Activated CD4-positive, alpha-beta T cell treated with anti-CD3 and anti-CD28 coated beads, Interleukin-2, amount 50 U/mL, for 48 hours (primary cell): ENCODE measurements at regions not wholly inside any gene's neighbourhood (a gene's known extent, or its start where the extent isn't known, plus 50 kb on each side); places are given as distances from the start of the nearest gene placed in this dataset.

Source experiments
- DNase-seq, 2 experiments: peaks; one replicate each; pipeline ENCODE4 v3.0.0-alpha.2; 2020

DNA sequence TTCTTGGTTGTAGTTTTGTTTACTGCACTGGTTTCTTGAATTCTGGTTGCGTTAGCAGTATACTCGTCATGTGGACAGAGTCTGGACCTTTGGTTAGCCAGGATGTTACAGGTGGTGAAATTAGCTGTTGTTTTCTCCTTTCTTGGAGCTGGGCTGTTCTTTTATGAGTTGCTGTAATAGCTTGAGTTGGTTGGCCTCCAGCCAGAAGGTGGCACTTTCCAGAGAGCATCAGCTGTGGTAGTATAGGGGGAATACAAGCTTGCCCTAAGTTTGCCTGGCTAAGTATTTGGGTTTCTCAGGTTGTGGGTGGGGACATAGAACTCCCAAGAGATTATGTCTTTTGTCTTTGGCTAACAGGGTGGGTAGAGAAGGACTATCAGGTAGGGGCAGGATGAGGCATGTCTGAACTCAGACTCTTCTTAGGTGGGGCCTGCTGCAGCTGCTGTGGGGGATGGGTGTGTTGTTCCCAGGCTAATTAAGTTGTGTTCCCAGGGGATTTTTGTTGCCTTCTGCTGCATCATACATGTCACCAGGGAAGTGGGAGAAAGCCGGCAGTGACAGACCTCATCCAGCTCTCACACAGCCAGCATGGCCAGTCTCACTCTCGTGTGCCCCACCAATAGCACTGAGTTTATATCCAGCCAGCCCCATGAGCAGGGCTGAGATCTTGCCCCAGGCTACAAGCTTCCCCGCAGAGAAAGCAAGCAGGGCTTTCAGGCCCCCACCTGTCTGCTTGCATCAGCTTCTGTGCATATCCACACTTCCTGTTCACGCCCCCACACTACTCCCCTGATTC is 246.7 kb upstream of the TPK1 start:
- no peak for DNase-seq

- no peak for DNase-seq
Measured at GRCh38 chr7:145065473-145065872, 229.6 kb upstream of the TPK1 start.

DNA sequence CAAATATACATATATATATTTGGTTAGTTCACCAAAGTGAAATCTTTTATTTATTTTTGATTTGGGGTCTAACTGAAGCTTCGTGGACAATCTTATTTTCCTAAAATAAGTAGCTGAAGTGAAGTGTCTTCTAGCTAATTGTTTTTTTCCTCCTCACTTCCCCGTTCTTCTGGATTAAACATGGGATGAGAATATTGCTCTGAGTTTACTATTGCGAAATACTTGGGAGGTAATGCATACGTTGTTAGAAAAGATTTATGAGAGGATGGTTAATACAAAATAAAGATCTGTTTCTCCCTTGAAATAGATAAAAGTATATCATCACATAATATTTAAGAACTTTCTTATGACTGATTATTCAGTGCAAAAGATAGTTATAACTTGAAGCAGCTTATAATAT is 228.3 kb upstream of the TPK1 start:
- no peak for DNase-seq

GRCh38 chr7:145053781-145054180 is 217.9 kb upstream of the TPK1 start:
- DNase-seq, result no peak

DNA sequence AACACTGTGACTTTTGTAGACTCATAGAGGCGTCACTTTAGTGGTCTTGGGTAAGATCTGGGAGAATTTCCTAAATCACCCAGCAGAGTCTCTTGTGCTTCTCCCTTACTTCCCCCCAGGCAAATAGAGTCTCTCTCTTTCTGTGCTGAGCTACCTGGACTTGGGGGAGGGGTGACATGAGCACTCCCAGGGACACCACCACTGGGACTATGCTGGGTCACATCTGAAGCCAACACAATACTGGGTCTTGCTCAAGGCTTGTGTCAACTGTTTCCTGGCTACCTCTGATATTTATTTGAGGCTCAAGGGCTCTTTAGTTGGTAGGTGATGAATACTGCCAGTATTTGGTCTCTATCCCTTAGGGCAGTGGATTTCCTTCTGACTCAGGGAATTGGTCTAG is 214.6 kb upstream of the TPK1 start:
- no peak for DNase-seq

- DNase-seq, result peak; percentile 17 to 33
Measured at GRCh38 chr7:145036604-145037405, 201.0 kb upstream of the TPK1 start.

- DNase-seq, result no peak
Measured at GRCh38 chr7:145031162-145031561, 195.3 kb upstream of the TPK1 start.

- DNase-seq, result no peak
Measured at GRCh38 chr7:145030754-145031153, 194.9 kb upstream of the TPK1 start.

GRCh38 chr7:145020454-145020853 is 184.6 kb upstream of the TPK1 start:
- no peak for DNase-seq

GRCh38 chr7:145016068-145016467 is 180.2 kb upstream of the TPK1 start:
- no peak for DNase-seq

DNA sequence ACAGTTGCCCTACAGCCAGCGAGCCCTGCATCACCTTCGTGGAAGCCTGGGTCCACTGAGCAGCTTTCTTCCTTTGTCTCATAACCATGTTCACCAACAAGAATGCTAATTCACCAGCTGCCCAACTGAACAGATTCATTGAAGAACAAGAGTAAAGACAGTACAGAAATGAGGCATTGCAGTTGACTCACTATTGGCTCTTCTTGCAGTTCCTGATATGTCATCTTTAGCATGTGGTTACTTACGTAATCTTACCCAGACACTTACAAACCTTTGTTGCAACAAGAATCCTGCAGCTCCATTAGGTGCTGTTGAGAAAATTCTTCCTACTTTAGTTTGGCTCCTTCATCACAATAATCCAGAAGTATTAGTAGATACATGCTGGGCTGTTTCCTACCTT is 174.0 kb upstream of the TPK1 start:
- no peak for DNase-seq

DNA sequence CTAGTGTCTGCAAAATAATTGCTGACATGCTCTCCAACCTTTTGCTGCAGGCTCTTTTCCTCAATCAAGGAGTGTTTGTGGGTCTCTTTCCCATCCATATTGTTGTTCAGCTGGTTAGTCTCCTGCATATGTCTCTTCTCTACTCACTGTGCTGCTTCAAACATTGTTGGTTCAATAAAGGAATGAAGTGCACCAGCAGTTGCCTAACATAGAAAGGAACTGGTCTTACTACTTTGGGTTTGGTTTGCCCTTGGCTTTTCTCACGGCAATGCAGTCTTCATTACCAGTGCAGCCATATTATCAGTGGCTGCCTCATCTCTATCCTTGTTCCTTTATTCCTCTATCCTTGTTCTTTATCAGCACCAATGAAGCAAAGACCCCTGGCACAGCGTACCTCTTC is 169.7 kb upstream of the TPK1 start:
- no peak for DNase-seq

DNA sequence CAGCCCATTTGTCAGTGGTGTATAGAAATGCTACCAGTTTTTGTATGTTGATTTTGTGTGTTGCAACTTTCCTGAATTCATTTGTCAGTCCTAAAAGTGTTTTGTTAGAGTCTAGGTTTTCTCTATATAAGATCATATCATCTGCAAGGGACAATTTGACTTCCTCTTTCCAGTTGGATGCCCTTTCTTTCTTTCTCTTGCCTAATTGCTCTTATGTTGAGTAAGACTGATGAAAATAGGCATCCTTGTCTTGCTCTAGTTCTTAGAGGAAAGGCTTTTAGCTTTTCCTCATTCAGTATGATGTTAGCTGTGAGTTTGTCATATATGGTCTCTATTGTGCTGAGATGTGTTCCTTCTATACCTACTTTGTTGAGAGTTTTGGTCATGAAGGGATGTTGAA is 161.7 kb upstream of the TPK1 start:
- DNase-seq, result no peak

- no peak for DNase-seq
Measured at GRCh38 chr7:144995495-144995894, 159.6 kb upstream of the TPK1 start.

- DNase-seq, result no peak
Measured at GRCh38 chr7:144991041-144991440, 155.2 kb upstream of the TPK1 start.

DNA sequence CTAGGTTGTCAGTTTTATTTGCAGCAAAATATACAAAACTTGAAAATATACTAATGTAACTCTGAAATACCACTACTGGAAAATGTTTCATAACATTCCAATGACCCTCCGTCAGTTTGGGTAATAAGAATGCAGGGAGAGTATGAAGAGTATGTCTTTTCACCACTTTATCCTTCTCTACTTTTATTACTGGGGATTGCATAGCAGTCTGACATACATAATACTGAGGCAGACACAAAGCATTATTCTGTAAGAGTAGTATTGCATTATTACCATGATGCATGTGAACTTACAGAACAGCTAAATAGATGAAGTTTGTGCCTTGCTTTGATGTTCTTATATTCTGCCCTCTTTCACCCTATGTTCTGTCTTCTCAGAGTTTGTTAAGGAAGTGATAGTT is 151.8 kb upstream of the TPK1 start:
- DNase-seq, result no peak

DNA sequence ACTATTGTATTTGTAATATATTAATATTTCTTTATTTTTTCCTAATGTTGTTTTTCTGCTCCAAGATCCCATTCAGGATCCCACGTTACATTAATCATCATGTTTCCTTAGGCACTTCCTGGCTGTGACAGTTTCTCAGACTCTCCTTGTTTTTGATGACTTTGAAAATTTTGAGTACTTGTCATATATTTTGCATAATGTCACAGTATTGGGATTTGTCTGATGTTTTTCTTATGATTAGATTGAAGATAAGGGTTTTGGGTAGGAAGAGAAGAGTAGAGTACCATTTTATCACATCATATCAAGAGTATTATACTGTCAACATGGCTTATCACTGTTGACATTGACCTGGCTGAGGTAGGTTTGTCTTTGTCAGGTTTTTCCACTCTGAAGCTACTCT is 146.3 kb upstream of the TPK1 start:
- DNase-seq, result no peak

- DNase-seq, result no peak
Measured at GRCh38 chr7:144975882-144976281, 140.0 kb upstream of the TPK1 start.

- DNase-seq, result no peak
Measured at GRCh38 chr7:144969787-144970186, 133.9 kb upstream of the TPK1 start.

- no peak for DNase-seq
Measured at GRCh38 chr7:144960763-144961162, 124.9 kb upstream of the TPK1 start.

DNA sequence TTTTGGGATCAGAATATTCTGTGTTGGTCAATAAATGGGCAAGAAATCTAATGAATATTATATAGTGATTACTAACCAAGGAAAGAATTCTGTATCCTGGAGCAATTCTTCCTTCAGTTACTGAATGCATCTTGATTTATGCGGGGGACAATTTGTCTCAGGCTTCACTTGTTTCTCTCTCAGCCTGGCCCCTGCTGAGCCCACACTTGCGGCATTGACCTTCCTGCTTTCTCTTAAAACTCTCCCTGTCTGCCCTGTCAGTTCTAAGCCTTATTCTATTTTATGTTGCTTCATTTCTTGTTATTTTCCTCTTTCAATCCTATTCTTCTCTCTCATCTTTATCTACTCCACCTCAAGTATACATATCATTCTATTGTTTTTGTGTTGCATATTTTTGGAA is 122.1 kb upstream of the TPK1 start:
- DNase-seq, result no peak

GRCh38 chr7:144955422-144955821 is 119.6 kb upstream of the TPK1 start:
- DNase-seq, result no peak

- DNase-seq, result no peak
Measured at GRCh38 chr7:144941127-144941526, 105.3 kb upstream of the TPK1 start.

- DNase-seq, result no peak
Measured at GRCh38 chr7:144937199-144937598, 101.3 kb upstream of the TPK1 start.

DNA sequence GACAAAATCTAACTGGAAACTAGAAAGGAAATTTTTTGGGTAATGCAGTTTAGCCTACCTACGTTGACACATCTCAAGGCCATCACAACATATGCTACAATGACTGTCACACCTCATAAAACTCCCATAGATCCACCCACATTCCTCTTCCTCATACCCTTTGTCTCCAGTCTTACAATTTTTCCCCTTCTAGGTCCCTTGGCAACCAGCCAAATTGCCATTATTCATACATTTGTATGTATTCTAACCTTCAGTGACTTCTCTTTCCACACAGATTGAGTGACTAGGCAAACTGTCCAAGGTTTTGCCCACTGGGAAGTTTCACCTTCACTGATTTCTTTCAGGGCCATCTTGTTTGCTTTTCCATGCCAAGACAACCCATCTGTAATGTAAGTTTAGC is 100.5 kb upstream of the TPK1 start:
- no peak for DNase-seq
